HEK293 (cell line): ENCODE measurements at regions not wholly inside any gene's neighbourhood (a gene's known extent, or its start where the extent isn't known, plus 50 kb on each side); places are given as distances from the start of the nearest gene placed in this dataset.

ENCODE experiments used
- CTCF ChIP-seq: fragments of 450-650 bp; formaldehyde crosslinking; IDR thresholded peaks from 2 replicates; pipeline ENCODE4 v1.5.1; 2016; ENCODE audit warnings: missing biosample characterization, missing genetic modification characterization
- PRDM1 ChIP-seq: fragments of 450-650 bp; formaldehyde crosslinking; IDR thresholded peaks from 2 replicates; pipeline ENCODE4; 2016; ENCODE audit warnings: missing biosample characterization, missing genetic modification characterization
- ZNF274 ChIP-seq, 2 experiments: fragments of 200-500 bp in 1 of 2; fragments of 450-650 bp in 1 of 2; sonication (Bioruptor generic) in 1 of 2; formaldehyde crosslinking in 1 of 2; IDR thresholded peaks; 2 replicates each; pipeline versions ENCODE4 v1.5.1 to v1.6.1; 2014 to 2016; ENCODE audit warnings: borderline replicate concordance in 1 of 2, inconsistent platforms in 1 of 2, low read length in 1 of 2, missing biosample characterization in 1 of 2, missing genetic modification characterization in 1 of 2

DNA sequence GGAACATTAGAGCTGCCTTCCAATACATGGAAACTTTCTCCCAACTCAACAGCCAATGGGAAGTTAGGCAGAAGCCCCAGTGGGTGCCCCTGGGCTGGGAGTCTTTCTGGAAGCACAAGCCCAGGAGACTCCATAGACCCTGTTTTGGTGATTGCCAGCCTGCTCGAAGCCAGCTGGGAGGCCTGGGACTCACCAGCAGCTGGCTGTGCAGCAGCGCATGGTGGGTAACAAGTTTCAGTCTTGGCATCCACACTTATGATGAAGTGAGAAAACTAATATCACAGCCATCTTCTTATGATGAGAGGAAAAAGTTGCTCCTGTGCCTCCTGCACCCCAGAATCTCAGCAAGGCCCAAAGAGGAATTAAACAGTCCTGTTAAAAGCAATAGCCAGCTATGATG lies 522.5 kb upstream of the CDH5 start:
- TF ChIP-seq CTCF (tag by site-specific recombination) (no peak), ZNF274 (IDR thresholded peaks at IDR 0.05; ENCODE audit: low read length) (no peak), ZNF274 (tag by site-specific recombination; IDR thresholded peaks at IDR 0.05; ENCODE audit: borderline replicate concordance) (no peak), PRDM1 (tag by site-specific recombination) (no peak)
